ENCODE measurements at regions not wholly inside any gene's neighbourhood (a gene's known extent, or its start where the extent isn't known, plus 50 kb on each side); places are given as distances from the start of the nearest gene placed in this dataset.
"Not testable (repeated sequence)": the region's sequence is repeated elsewhere in the genome, so short reads cannot be mapped to it uniquely, and the experiment has no call there.

- DNase-seq (ENCODE audit: low spot score): no peak
Observed at GRCh38 chr1:30186586-30186985, 536.8 kb downstream of the MATN1 start.

GRCh38 chr1:30185809-30186208 lies 537.6 kb downstream of the MATN1 start:
- no peak for DNase-seq (ENCODE audit: low spot score)

- no peak for DNase-seq (ENCODE audit: low spot score)
Observed at GRCh38 chr1:30185313-30185712, 538.1 kb downstream of the MATN1 start.

DNA sequence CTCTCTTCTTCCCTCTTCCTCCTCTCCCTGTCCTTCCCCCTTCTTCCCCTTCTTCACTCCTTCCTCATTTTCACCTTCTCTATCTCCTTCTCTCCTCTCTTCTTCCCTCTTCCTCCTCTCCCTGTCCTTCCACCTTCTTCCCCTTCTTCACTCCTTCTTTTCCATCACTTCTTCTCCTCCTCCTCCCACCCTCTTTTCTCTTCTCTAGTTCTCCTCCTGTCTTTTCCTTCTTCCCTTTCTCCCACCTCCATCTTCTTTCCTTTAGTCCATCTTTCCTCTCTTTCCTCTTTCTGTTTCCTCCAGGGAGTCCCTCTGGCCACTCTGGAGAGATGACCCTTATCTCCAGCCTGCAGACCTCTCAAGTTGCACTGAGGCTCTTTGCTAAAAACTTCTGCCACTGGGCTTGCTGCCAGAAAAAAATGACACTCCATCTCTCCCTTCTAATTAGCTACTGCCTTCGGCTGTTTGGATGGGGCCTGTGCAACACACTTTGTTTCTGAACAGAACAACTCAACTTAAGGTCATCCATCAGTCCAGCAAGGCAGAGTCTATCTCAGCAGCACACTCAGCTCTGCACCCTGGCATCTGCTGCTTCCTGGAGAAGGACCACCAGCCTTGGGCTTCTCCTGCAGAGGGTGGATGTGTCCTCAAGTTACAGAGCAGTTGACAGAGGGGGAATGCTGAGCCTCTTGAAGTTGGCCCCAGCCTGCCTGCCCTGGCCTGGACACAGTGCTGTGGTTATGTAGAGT lies 538.8 kb downstream of the MATN1 start:
- DNase-seq (ENCODE audit: low spot score): no peak

- DNase-seq (ENCODE audit: low spot score): no peak
Observed at GRCh38 chr1:30183895-30184294, 539.5 kb downstream of the MATN1 start.

DNA sequence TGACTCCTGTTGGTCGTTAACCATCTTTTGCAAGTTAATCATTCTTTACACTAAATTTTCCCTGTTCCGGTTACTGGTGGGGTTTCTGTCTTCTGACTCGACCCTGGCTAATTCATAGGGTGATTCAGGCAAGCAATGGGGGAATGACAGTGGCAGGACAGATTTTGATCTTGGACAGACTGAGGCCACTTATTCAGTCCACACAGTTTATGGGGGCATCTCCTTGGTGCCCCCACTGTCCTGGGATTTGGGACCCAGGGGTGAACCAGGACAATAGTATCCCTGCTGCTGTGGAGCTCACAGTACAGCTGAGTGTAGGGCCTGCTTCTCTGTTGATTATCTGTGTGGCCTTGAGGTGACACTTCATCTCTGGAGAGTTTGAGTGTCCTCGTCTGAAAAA lies 540.4 kb downstream of the MATN1 start:
- no peak for DNase-seq (ENCODE audit: low spot score)

DNA sequence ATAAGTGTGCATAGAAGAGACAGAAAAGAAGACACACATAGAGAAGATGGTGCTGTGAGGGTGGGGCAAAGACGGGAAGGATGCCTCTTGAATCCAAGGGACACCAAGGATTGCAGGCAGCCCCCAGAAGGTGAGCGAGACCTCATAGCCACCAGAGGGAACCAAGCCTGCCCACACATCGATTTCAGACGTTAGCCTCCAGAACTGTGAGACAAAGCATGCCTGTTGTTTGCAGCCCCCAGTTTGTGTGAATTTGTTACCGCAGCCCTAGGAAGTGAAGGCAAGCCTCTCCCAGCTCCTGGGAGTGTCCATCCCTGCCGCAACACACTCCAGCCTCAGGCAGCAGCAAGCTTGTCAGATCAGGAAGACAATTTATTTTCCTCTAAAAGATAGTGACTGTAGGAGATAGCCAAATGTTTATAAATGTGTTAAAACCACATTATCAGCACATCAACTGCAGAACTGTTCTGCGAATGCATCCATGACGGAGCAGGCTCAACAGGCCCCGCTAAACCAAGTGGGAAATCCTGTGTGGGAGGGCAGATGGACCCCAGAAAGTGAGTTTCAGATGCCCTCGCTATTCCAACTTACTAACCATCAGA lies 543.3 kb downstream of the MATN1 start:
- no peak for DNase-seq (ENCODE audit: low spot score)

GRCh38 chr1:30176477-30176876 lies 546.9 kb downstream of the MATN1 start:
- no peak for DNase-seq (ENCODE audit: low spot score)

DNA sequence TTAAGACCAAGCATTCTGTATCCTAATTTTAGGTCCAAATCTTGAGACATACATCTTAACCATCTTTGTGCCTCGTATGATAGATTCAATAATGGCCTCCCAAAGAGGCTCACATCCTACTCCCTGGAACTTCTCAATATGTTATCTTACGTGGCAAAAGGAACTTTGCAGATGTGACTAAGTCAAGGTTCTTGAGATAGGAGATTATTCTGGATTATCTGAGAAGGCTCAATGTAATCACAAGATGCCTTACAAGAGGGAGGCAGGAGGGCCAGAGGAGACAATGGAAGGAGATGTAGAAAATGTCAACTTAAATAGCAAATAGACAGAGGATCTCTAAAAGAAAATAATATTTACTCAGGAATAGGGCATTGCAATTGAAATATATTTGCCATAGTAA lies 548.9 kb downstream of the MATN1 start:
- no peak for DNase-seq (ENCODE audit: low spot score)

GRCh38 chr1:30173560-30173959 lies 549.8 kb downstream of the MATN1 start:
- no peak for DNase-seq (ENCODE audit: low spot score)

DNA sequence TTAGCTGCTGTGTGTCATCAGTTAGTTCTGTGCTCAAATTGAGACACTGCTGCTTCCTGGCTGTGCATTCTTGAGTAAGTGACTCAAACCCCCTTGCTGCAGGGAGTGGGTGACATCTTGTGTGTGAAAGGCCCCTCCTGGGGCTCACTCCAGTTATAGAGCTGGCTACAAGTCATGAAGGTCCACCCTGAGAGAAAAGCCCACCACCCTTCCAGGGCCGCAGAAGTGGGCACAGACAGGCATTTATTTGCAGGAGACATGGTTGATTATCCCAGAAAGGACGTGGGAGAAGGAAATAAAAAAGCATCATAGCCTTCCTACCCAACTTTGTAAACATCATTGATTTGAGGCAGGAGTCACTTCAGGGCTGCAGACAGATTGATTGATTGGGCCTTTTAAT lies 550.6 kb downstream of the MATN1 start:
- no peak for DNase-seq (ENCODE audit: low spot score)

- no peak for DNase-seq (ENCODE audit: low spot score)
Observed at GRCh38 chr1:30172299-30172694, 551.1 kb downstream of the MATN1 start.

- DNase-seq (ENCODE audit: low spot score): no peak
Observed at GRCh38 chr1:30171537-30172298, 551.7 kb downstream of the MATN1 start.

GRCh38 chr1:30169269-30169668 lies 554.1 kb downstream of the MATN1 start:
- no peak for DNase-seq (ENCODE audit: low spot score)

- DNase-seq (ENCODE audit: low spot score): no peak
Observed at GRCh38 chr1:30166174-30166573, 557.2 kb downstream of the MATN1 start.

GRCh38 chr1:30165116-30165515 lies 558.3 kb downstream of the MATN1 start:
- no peak for DNase-seq (ENCODE audit: low spot score)

GRCh38 chr1:30164693-30165092 lies 558.7 kb downstream of the MATN1 start:
- DNase-seq (ENCODE audit: low spot score): no peak

- DNase-seq (ENCODE audit: low spot score): no peak
Observed at GRCh38 chr1:30162565-30162964, 560.8 kb downstream of the MATN1 start.

GRCh38 chr1:30161953-30162352 lies 561.4 kb downstream of the MATN1 start:
- no peak for DNase-seq (ENCODE audit: low spot score)

- no peak for DNase-seq (ENCODE audit: low spot score)
Observed at GRCh38 chr1:30160999-30161689, 562.2 kb downstream of the MATN1 start.

GRCh38 chr1:30159015-30159414 lies 564.4 kb downstream of the MATN1 start:
- DNase-seq (ENCODE audit: low spot score): no peak

DNA sequence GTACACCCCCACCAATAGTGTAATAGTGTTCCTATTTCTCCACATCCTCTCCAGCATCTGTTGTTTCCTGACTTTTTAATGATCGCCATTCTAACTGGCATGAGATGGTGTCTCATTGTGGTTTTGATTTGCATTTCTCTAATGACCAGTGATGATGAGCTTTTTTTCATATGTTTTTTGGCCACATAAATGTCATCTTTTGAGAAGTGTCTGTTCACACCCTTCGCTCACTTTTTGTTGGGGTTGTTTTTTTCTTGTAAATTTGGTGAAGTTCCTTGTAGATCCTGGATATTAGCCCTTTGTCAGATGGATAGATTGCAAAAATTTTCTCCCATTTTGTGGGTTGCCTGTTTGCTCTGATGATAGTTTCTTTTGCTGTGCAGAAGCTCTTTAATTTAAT lies 567.7 kb downstream of the MATN1 start:
- not testable (repeated sequence) for DNase-seq (ENCODE audit: low spot score)

- not testable (repeated sequence) for DNase-seq (ENCODE audit: low spot score)
Observed at GRCh38 chr1:30155253-30155652, 568.1 kb downstream of the MATN1 start.
